BE2C (cell line): ENCODE measurements at regions not wholly inside any gene's neighbourhood (a gene's known extent, or its start where the extent isn't known, plus 50 kb on each side); places are given as distances from the start of the nearest gene placed in this dataset.

Experiments used
- DNase-seq: peaks from one replicate; pipeline ENCODE4 v3.0.0-alpha.2; 2020
- H3K27me3 ChIP-seq: fragments of 250-450 bp; sonication (Bioruptor Pico); 2 replicates; pipeline ENCODE4 v1.5.1; 2020; ENCODE audit warnings: mild to moderate bottlenecking
- H3K36me3 ChIP-seq: fragments of 250-450 bp; sonication (Bioruptor Pico); 2 replicates; pipeline ENCODE4 v1.5.1; 2020; ENCODE audit warnings: mild to moderate bottlenecking
- H3K4me1 ChIP-seq: fragments of 250-450 bp; sonication (Bioruptor Pico); 2 replicates; pipeline ENCODE4 v1.5.1; 2020
- H3K4me3 ChIP-seq: 2 replicates; pipeline ENCODE4 v1.5.1; 2011; ENCODE audit warnings: low read depth, low read length
- H3K9me3 ChIP-seq: fragments of 250-450 bp; sonication (Bioruptor Pico); 2 replicates; pipeline ENCODE4 v1.5.1; 2020
- CTCF ChIP-seq: IDR thresholded peaks from 2 replicates; pipeline ENCODE4 v1.5.1; 2012; ENCODE audit warnings: mild to moderate bottlenecking, low read depth, low read length

GRCh38 chr10:57825015-57825414 is 442.7 kb downstream of the IPMK start:
- no peaks in the 10 kb centered on the region for H3K9me3 ChIP-seq
- H3K4me1 ChIP-seq: no peaks in the 10 kb centered on the region; the same call in 1 of the 2 replicates
- no peaks in the 10 kb centered on the region for H3K36me3 ChIP-seq
- no peaks in the 10 kb centered on the region for H3K27me3 ChIP-seq
- no peak for TF ChIP-seq CTCF
- DNase-seq: no peak
- no peak overlapping the region for H3K4me3 ChIP-seq

GRCh38 chr10:57823398-57823797 is 444.3 kb downstream of the IPMK start:
- Histone ChIP-seq H3K4me1 (no peaks in the 10 kb centered on the region; the same call in 1 of the 2 replicates), H3K36me3 (no peaks in the 10 kb centered on the region), H3K9me3 (no peaks in the 10 kb centered on the region), H3K4me3 (no peak overlapping the region), H3K27me3 (no peaks in the 10 kb centered on the region)
- DNase-seq: no peak
- no peak for TF ChIP-seq CTCF

GRCh38 chr10:57822965-57823364 is 444.7 kb downstream of the IPMK start:
- H3K36me3 ChIP-seq: no peaks in the 10 kb centered on the region
- no peaks in the 10 kb centered on the region; the same call in 1 of the 2 replicates for H3K4me1 ChIP-seq
- no peak for TF ChIP-seq CTCF
- no peak overlapping the region for H3K4me3 ChIP-seq
- no peak for DNase-seq
- no peaks in the 10 kb centered on the region for H3K27me3 ChIP-seq
- no peaks in the 10 kb centered on the region for H3K9me3 ChIP-seq

- Histone ChIP-seq H3K9me3 (no peaks in the 10 kb centered on the region), H3K4me1 (no peaks in the 10 kb centered on the region; the same call in 1 of the 2 replicates), H3K4me3 (no peak overlapping the region), H3K36me3 (no peaks in the 10 kb centered on the region), H3K27me3 (no peaks in the 10 kb centered on the region)
- TF ChIP-seq CTCF: no peak
- DNase-seq: no peak
These were observed 449.2 kb downstream of the IPMK start for GRCh38 chr10:57818522-57818921.

- Histone ChIP-seq H3K36me3 (no peaks in the 10 kb centered on the region), H3K4me3 (no peak overlapping the region), H3K27me3 (no peaks in the 10 kb centered on the region), H3K9me3 (no peaks in the 10 kb centered on the region), H3K4me1 (no peaks in the 10 kb centered on the region; the same call in 1 of the 2 replicates)
- DNase-seq: no peak
- no peak for TF ChIP-seq CTCF
These were observed 450.0 kb downstream of the IPMK start for GRCh38 chr10:57817741-57818140.

- Histone ChIP-seq H3K36me3 (no peaks in the 10 kb centered on the region), H3K9me3 (no peaks in the 10 kb centered on the region), H3K4me3 (no peak overlapping the region), H3K27me3 (no peaks in the 10 kb centered on the region), H3K4me1 (no peaks in the 10 kb centered on the region; the same call in 1 of the 2 replicates)
- no peak for DNase-seq
- TF ChIP-seq CTCF: no peak
These were observed 451.7 kb downstream of the IPMK start for GRCh38 chr10:57815949-57816348.
